Small intestine (tissue), 7 donors: ENCODE measurements at regions not wholly inside any gene's neighbourhood (a gene's known extent, or its start where the extent isn't known, plus 50 kb on each side); places are given as distances from the start of the nearest gene placed in this dataset.

ENCODE experiments used
- DNase-seq, 2 donors: peaks; one replicate each; pipeline versions ENCODE4 v3.0.0 to v3.0.0-alpha.2; 2013
- FAIRE-seq: peaks from 2 replicates; lab custom pipeline; 2012; peaks lifted over from hg19 to GRCh38; lab: Jason Lieb, UNC
- H3K27ac ChIP-seq, 3 donors: one replicate each; pipeline ENCODE4 v1.5.1; 2013; ENCODE audit warnings: low read length in 2 of 3, mild to moderate bottlenecking in 2 of 3, control low read depth in 1 of 3, inconsistent platforms in 1 of 3, low read depth in 1 of 3, moderate library complexity in 1 of 3
- H3K27me3 ChIP-seq, 3 donors: one replicate each; pipeline ENCODE4 v1.6.1; 2013; ENCODE audit warnings: low read length in 3 of 3, inconsistent platforms in 1 of 3; ENCODE audit not compliant: control insufficient read depth in 3 of 3, insufficient read depth in 3 of 3
- H3K36me3 ChIP-seq, 3 donors: one replicate each; pipeline ENCODE4 v1.6.1; 2013; ENCODE audit warnings: low read length in 3 of 3, inconsistent platforms in 1 of 3, low read depth in 1 of 3, mild to moderate bottlenecking in 1 of 3, moderate library complexity in 1 of 3; ENCODE audit not compliant: control insufficient read depth in 3 of 3, insufficient read depth in 2 of 3
- H3K4me1 ChIP-seq, 3 donors: one replicate each; pipeline ENCODE4 v1.6.1; 2013; ENCODE audit warnings: low read length in 2 of 3, inconsistent platforms in 1 of 3, low read depth in 1 of 3, mild to moderate bottlenecking in 1 of 3, moderate library complexity in 1 of 3; ENCODE audit not compliant: control insufficient read depth in 3 of 3, insufficient read depth in 2 of 3
- H3K4me3 ChIP-seq, 3 donors: one replicate each; pipeline ENCODE4 v1.5.1; 2013; ENCODE audit warnings: low read length in 3 of 3, control low read depth in 1 of 3, inconsistent platforms in 1 of 3, low read depth in 1 of 3, mild to moderate bottlenecking in 1 of 3, moderate library complexity in 1 of 3
- H3K9me3 ChIP-seq, 2 donors: one replicate each; pipeline ENCODE4 v1.6.1; 2013; ENCODE audit warnings: low read depth in 1 of 2, low read length in 1 of 2; ENCODE audit not compliant: control insufficient read depth in 2 of 2, insufficient read depth in 1 of 2
- WGBS, 3 donors: extraction: QIAGEN DNeasy Blood & Tissue Kit; methylation state at CpG; one replicate each; pipeline ENCODE4 v1.1.7; 2013; 5-methylcytosine and 5-hydroxymethylcytosine counted together
- donor health status: healthy with polysubstance abuse.
- donor health status: control.
- donor health status: control.
- donor health status: Bipolar disorder and iron deficiency.
- donor health status: healthy.

- no peak for DNase-seq
- no peaks in the 10 kb centered on the region for H3K9me3 ChIP-seq
- FAIRE-seq: no peak
- H3K27me3 ChIP-seq: no peaks in the 10 kb centered on the region
- no peaks in the 10 kb centered on the region for H3K36me3 ChIP-seq
- H3K4me3 ChIP-seq: no peak overlapping the region
- 62 to 75% (median 62%) methylated on average over 4 of the region's 4 CpGs for WGBS, 3 donors
- no peak overlapping the region for H3K27ac ChIP-seq
- H3K4me1 ChIP-seq: no peaks in the 10 kb centered on the region
Observed at GRCh38 chr2:75808793-75809535, 98.2 kb upstream of the GCFC2 start.

GRCh38 chr2:75807992-75808391 is 97.3 kb upstream of the GCFC2 start:
- H3K4me3 ChIP-seq: no peak overlapping the region
- no peaks in the 10 kb centered on the region for H3K36me3 ChIP-seq
- H3K9me3 ChIP-seq: no peaks in the 10 kb centered on the region
- DNase-seq: no peak
- H3K4me1 ChIP-seq: no peaks in the 10 kb centered on the region
- no peak for FAIRE-seq
- 65 to 82% (median 69%) methylated on average over 2 of the region's 2 CpGs for WGBS, 3 donors
- no peak overlapping the region for H3K27ac ChIP-seq
- H3K27me3 ChIP-seq: no peaks in the 10 kb centered on the region

GRCh38 chr2:75801234-75801982 is 90.7 kb upstream of the GCFC2 start:
- DNase-seq (no peak), FAIRE-seq (no peak)
- Histone ChIP-seq H3K27ac (no peak overlapping the region), H3K36me3 (no peaks in the 10 kb centered on the region), H3K4me3 (no peak overlapping the region), H3K4me1 (no peaks in the 10 kb centered on the region), H3K9me3 (no peaks in the 10 kb centered on the region), H3K27me3 (no peaks in the 10 kb centered on the region)
- 46 to 61% (median 53%) methylated on average over 2 of the region's 2 CpGs for WGBS, 3 donors

GRCh38 chr2:75800456-75800855 is 89.7 kb upstream of the GCFC2 start:
- Histone ChIP-seq H3K36me3 (no peaks in the 10 kb centered on the region), H3K4me1 (no peaks in the 10 kb centered on the region), H3K9me3 (no peaks in the 10 kb centered on the region), H3K27ac (no peak overlapping the region), H3K4me3 (no peak overlapping the region), H3K27me3 (no peaks in the 10 kb centered on the region)
- no peak for FAIRE-seq
- WGBS, 3 donors: 86 to 87% (median 86%) methylated on average over 8 of the region's 8 CpGs
- DNase-seq: no peak

- FAIRE-seq: no peak
- 41 to 47% (median 42%) methylated on average over 4 of the region's 4 CpGs for WGBS, 3 donors
- H3K36me3 ChIP-seq: no peaks in the 10 kb centered on the region
- no peaks in the 10 kb centered on the region for H3K27me3 ChIP-seq
- H3K4me3 ChIP-seq: no peak overlapping the region
- no peak overlapping the region for H3K27ac ChIP-seq
- no peaks in the 10 kb centered on the region for H3K4me1 ChIP-seq
- no peak for DNase-seq
- H3K9me3 ChIP-seq: no peaks in the 10 kb centered on the region
Observed at GRCh38 chr2:75799859-75800258, 89.1 kb upstream of the GCFC2 start.

- no peak for FAIRE-seq
- Histone ChIP-seq H3K4me1 (no peaks in the 10 kb centered on the region), H3K36me3 (no peaks in the 10 kb centered on the region), H3K27me3 (no peaks in the 10 kb centered on the region), H3K27ac (no peak overlapping the region), H3K9me3 (no peaks in the 10 kb centered on the region), H3K4me3 (no peak overlapping the region)
- no peak for DNase-seq
- WGBS, 3 donors: 53 to 71% (median 60%) methylated on average over 4 of the region's 4 CpGs
Observed at GRCh38 chr2:75798569-75798968, 87.9 kb upstream of the GCFC2 start.

GRCh38 chr2:75792996-75793395 is 82.3 kb upstream of the GCFC2 start:
- no peak for FAIRE-seq
- no peak overlapping the region for H3K4me3 ChIP-seq

GRCh38 chr2:75792146-75792545 is 81.4 kb upstream of the GCFC2 start:
- Histone ChIP-seq H3K27me3 (peaks cover 0 to 3% (median 0%) of the 10 kb centered on the region in 3 donors), H3K9me3 (no peaks in the 10 kb centered on the region), H3K36me3 (no peaks in the 10 kb centered on the region), H3K27ac (no peak overlapping the region), H3K4me1 (no peaks in the 10 kb centered on the region), H3K4me3 (no peak overlapping the region)
- DNase-seq: no peak
- no peak for FAIRE-seq
- 80 to 88% (median 84%) methylated on average over 4 of the region's 4 CpGs for WGBS, 3 donors

More at GRCh38 chr2:75792996-75793395, 82.3 kb upstream of the GCFC2 start:
- no peaks in the 10 kb centered on the region for H3K4me1 ChIP-seq
- 93 to 98% (median 95%) methylated on average over 1 of the region's 1 CpG for WGBS, 3 donors
- DNase-seq: no peak
- H3K9me3 ChIP-seq: no peaks in the 10 kb centered on the region
- no peak overlapping the region for H3K27ac ChIP-seq
- no peaks in the 10 kb centered on the region for H3K36me3 ChIP-seq
- peaks cover 0 to 3% (median 0%) of the 10 kb centered on the region in 3 donors for H3K27me3 ChIP-seq
